ENCODE measurements at regions not wholly inside any gene's neighbourhood (a gene's known extent, or its start where the extent isn't known, plus 50 kb on each side); places are given as distances from the start of the nearest gene placed in this dataset.
"Not testable (repeated sequence)": the region's sequence is repeated elsewhere in the genome, so short reads cannot be mapped to it uniquely, and the experiment has no call there.

DNA sequence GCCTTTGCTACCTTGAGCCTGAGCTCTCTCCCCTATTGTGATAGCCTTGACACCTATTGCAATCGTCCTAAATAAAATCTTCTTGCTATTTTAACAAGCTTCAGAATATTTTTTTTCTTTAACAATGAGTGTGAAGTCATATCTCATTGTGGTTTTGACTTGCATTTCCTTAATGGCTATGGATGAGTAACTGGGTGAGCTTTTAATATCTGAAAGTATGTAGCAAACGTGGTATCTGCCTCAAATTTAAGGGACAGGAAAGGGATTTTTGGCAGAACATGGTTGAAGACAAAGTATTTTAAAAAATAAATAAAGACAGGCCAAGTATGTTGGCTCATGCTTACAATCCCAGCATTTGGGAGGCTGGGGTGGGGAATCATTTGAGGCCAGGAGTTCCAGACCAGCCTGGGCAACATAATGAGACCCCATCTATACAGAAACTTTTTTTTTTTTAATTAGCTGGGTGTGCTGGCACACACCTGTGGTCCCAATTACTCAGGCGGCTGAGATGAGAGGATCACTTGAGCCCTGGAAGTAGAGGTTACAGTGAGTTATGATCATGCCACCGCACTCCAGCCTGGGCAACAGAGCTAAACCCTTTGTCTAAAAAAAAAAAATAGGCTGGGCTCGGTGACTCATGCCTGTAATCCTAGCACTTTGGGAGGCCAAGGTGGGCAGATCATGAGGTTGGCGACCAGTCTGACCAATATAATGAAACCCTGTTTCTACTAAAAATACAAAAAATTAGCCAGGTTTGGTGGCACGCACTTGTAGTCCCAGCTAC is 319.3 kb upstream of the NRP1 start:
- H3K4me1 ChIP-seq: no peaks in the 10 kb centered on the region
- DNase-seq (no peak), ATAC-seq (no peak), FAIRE-seq (no peak)
- TF ChIP-seq CTCF (IDR thresholded peaks at IDR 0.05): no peak
- intact Hi-C loops (cut with DNase I): no loop called here
- H3K36me3 ChIP-seq: no peaks in the 10 kb centered on the region
- WGBS, 2 donors: 76 to 79% methylated on average over 7 of the region's 7 CpGs
- no peaks in the 10 kb centered on the region for H3K9me3 ChIP-seq
- no peak overlapping the region for H3K27ac ChIP-seq
- H3K4me3 ChIP-seq: no peak overlapping the region
- no peaks in the 10 kb centered on the region for H3K27me3 ChIP-seq

DNA sequence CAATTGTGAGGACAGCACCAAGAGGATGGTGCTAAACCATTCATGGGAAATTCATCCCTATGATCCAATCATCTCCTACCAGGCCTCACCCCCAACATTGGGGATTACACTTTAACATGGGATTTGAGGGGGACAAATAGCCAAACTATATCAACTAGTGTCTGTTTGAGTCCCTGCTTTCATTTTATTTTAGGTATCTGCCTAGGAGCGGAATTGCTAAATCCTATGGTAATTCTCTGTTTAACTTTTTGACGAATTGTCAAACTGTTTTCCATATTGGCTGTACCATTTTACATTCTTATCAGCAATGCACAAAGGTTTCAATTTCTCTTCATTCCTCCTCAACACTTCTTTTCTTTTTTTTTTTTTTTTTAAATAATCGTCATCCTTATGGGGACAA is 318.4 kb upstream of the NRP1 start:
- ATAC-seq: no peak
- Histone ChIP-seq H3K4me3 (no peak overlapping the region), H3K9me3 (no peaks in the 10 kb centered on the region), H3K36me3 (no peaks in the 10 kb centered on the region), H3K27me3 (no peaks in the 10 kb centered on the region), H3K4me1 (no peaks in the 10 kb centered on the region), H3K27ac (no peak overlapping the region)
- no peak for FAIRE-seq
- TF ChIP-seq CTCF (IDR thresholded peaks at IDR 0.05): no peak
- DNase-seq: no peak
- intact Hi-C loops (cut with DNase I): no loop called here
- WGBS, 2 donors: 86 to 95% methylated on average over 3 of the region's 3 CpGs

DNA sequence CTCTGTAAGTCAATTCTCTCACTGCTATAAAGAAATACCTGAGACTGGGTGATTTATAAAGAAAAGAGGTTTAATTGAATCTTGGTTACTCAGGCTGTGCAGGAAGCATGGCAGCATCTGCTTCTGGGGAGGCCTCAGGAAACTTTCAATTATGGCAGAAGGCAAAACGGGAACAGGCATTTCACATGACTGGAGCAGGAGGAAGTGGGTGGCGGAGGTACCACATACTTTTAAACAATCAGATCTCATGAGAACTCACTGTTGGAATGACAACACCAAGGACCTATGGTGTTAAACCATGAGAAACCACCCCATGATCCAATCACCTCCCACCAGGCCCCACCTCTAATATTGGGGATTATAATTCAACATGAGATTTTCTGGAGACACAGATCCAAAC is 315.7 kb upstream of the NRP1 start:
- H3K9me3 ChIP-seq; H3K4me3 ChIP-seq; ATAC-seq; H3K36me3 ChIP-seq; FAIRE-seq; H3K27me3 ChIP-seq; DNase-seq; intact Hi-C loops (cut with DNase I); H3K4me1 ChIP-seq; H3K27ac ChIP-seq: not testable (repeated sequence)
- 75 to 76% methylated on average over 2 of the region's 2 CpGs for WGBS, 2 donors

- no peak for ATAC-seq
- Histone ChIP-seq H3K9me3 (no peaks in the 10 kb centered on the region), H3K36me3 (no peaks in the 10 kb centered on the region), H3K27ac (no peak overlapping the region), H3K4me3 (no peak overlapping the region), H3K4me1 (no peaks in the 10 kb centered on the region), H3K27me3 (no peaks in the 10 kb centered on the region)
- intact Hi-C loops (cut with DNase I): no loop called here
- no peak for FAIRE-seq
- TF ChIP-seq CTCF (IDR thresholded peaks at IDR 0.05): no peak
- DNase-seq: no peak
These were observed 308.6 kb upstream of the NRP1 start for GRCh38 chr10:33643042-33643441.

DNA sequence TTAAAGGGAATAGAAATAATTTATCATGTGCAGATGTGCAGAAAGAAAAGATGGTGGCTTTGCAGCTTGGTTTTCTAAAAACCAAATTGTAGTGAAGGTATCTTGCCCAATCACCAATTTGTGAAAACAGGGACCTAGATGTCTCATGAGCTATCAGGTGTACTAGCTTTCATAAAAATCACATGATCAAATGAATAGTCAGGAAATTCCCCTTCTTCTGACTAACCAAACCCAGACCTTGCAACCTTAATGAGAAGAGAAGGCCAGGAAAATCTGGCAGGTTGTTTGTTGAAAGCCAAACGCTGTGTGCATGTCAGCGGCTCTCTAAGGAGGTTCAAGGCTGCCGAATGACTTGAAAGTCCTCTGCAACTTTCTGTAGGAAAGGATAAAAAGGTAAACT is 304.4 kb upstream of the NRP1 start:
- Histone ChIP-seq H3K9me3 (no peaks in the 10 kb centered on the region), H3K36me3 (no peaks in the 10 kb centered on the region), H3K27ac (no peak overlapping the region), H3K4me1 (no peaks in the 10 kb centered on the region), H3K4me3 (no peak overlapping the region), H3K27me3 (no peaks in the 10 kb centered on the region)
- no peak for FAIRE-seq
- intact Hi-C loops (cut with DNase I): no loop called here
- ATAC-seq: no peak
- TF ChIP-seq CTCF (IDR thresholded peaks at IDR 0.05): no peak
- DNase-seq: no peak
- WGBS, 2 donors: 71 to 73% methylated on average over 3 of the region's 3 CpGs
